Sigmoid colon (tissue), 4 donors: ENCODE measurements at regions not wholly inside any gene's neighbourhood (a gene's known extent, or its start where the extent isn't known, plus 50 kb on each side); places are given as distances from the start of the nearest gene placed in this dataset.

Source experiments
- CTCF ChIP-seq, 4 experiments: fragments of 450-650 bp in 3 of 4; fragments of 200-600 bp in 1 of 4; IDR thresholded peaks; one replicate each; pipeline ENCODE4 v1.5.1; 2016 to 2019; ENCODE audit warnings: antibody characterized with exemption in 4 of 4, mild to moderate bottlenecking in 3 of 4, moderate library complexity in 2 of 4
- POLR2A ChIP-seq, 2 donors: fragments of 450-650 bp; IDR thresholded peaks; one replicate each; pipeline ENCODE4 v1.6.1; 2016; ENCODE audit warnings: antibody characterized with exemption in 2 of 2, mild to moderate bottlenecking in 2 of 2, moderate library complexity in 2 of 2
- POLR2AphosphoS5 ChIP-seq, 4 donors: sonication (generic); formaldehyde crosslinking; IDR thresholded peaks; one replicate each; pipeline ENCODE4 v1.6.1; 2017; ENCODE audit warnings: antibody characterized with exemption in 4 of 4

- TF ChIP-seq CTCF (IDR thresholded peaks at IDR 0.05) (no peak), POLR2A (IDR thresholded peaks at IDR 0.05) (no peak), POLR2AphosphoS5 (IDR thresholded peaks at IDR 0.05) (no peak)
These were observed 176.6 kb downstream of the BCL11B start for GRCh38 chr14:99095369-99095768.
